PC-9 (cell line): ENCODE measurements at regions not wholly inside any gene's neighbourhood (a gene's known extent, or its start where the extent isn't known, plus 50 kb on each side); places are given as distances from the start of the nearest gene placed in this dataset.
"Not testable (repeated sequence)": the region's sequence is repeated elsewhere in the genome, so short reads cannot be mapped to it uniquely, and the experiment has no call there.

ENCODE experiments used
- BruUV-seq: library from RNA; stranded (reverse); fragments of 400-500 nt; replicated peaks from 2 replicates; lab custom pipeline; 2021; lab: Mats Ljungman, UMichigan
- CTCF ChIA-PET: fragments of 300-600 bp; sonication (Branson Sonifier 250); formaldehyde crosslinking; loops from one replicate; lab custom pipeline; 2022; ENCODE audit warnings: antibody characterized with exemption; lab: Charles Lee
- POLR2A ChIA-PET: fragments of 300-600 bp; sonication (Branson Sonifier 250); formaldehyde crosslinking; loops from one replicate; lab custom pipeline; 2022; ENCODE audit warnings: antibody characterized with exemption; ENCODE audit not compliant: unreplicated experiment; lab: Charles Lee
- DNase-seq, 2 experiments: peaks; one replicate each; pipeline versions ENCODE4 v3.0.0 to v3.0.0-alpha.2; 2015 to 2022; ENCODE audit warnings: mixed read lengths in 1 of 2
- H2AFZ ChIP-seq: fragments of 200-600 bp; sonication (generic); 2 replicates; pipeline ENCODE4 v1.8.1; 2017; ENCODE audit warnings: antibody characterized with exemption
- H3F3A ChIP-seq: fragments of 200-600 bp; sonication (generic); 2 replicates; pipeline ENCODE4 v1.8.1; 2017; ENCODE audit warnings: antibody characterized with exemption, mild to moderate bottlenecking, low read depth; ENCODE audit not compliant: insufficient read depth
- H3K27ac ChIP-seq: fragments of 200-600 bp; sonication (generic); 2 replicates; pipeline ENCODE4 v1.6.1; 2016; ENCODE audit warnings: mixed run types
- H3K27me3 ChIP-seq: fragments of 200-600 bp; sonication (generic); 2 replicates; pipeline ENCODE4 v1.6.1; 2016; ENCODE audit warnings: low read depth, mixed run types; ENCODE audit not compliant: insufficient read depth
- H3K36me3 ChIP-seq: fragments of 200-600 bp; sonication (generic); 2 replicates; pipeline ENCODE4 v1.6.1; 2016; ENCODE audit warnings: low read depth, mixed run types
- H3K4me1 ChIP-seq: fragments of 200-600 bp; sonication (generic); replicated peaks from 2 replicates; pipeline ENCODE4 v1.6.1; 2016; ENCODE audit warnings: mixed run types; ENCODE audit not compliant: insufficient read depth
- H3K4me2 ChIP-seq: fragments of 200-600 bp; sonication (generic); 2 replicates; pipeline ENCODE4 v1.6.1; 2017; ENCODE audit warnings: mixed run types
- H3K4me3 ChIP-seq: fragments of 200-600 bp; sonication (generic); 2 replicates; pipeline ENCODE4 v1.6.1; 2016; ENCODE audit warnings: mixed run types
- H3K79me2 ChIP-seq: fragments of 200-600 bp; sonication (generic); 2 replicates; pipeline ENCODE4 v1.6.1; 2017; ENCODE audit warnings: low read depth, mixed run types
- H3K9me2 ChIP-seq: fragments of 200-600 bp; sonication (generic); 2 replicates; pipeline ENCODE4 v1.8.1; 2017; ENCODE audit warnings: mild to moderate bottlenecking; ENCODE audit not compliant: insufficient read depth
- H3K9me3 ChIP-seq: fragments of 200-600 bp; sonication (generic); 2 replicates; pipeline ENCODE4 v1.8.1; 2016; ENCODE audit warnings: low read depth; ENCODE audit not compliant: insufficient read depth
- H4K20me1 ChIP-seq: fragments of 200-600 bp; sonication (generic); 2 replicates; pipeline ENCODE4 v1.8.1; 2017; ENCODE audit not compliant: insufficient read depth
- CTCF ChIP-seq: fragments of 200-600 bp; sonication (generic); conservative IDR thresholded peaks from 2 replicates; pipeline ENCODE4 v1.6.1; 2017; ENCODE audit warnings: mixed run types, antibody characterized with exemption, mild to moderate bottlenecking, moderate library complexity
- EZH2 ChIP-seq: fragments of 200-600 bp; sonication (generic); IDR thresholded peaks from 2 replicates; pipeline ENCODE4 v1.8.0; 2017; ENCODE audit warnings: antibody characterized with exemption, low read depth
- intact Hi-C: fragments of 100-400 bp; cut with micrococcal nuclease; formaldehyde crosslinking; loops from one replicate; pipeline ENCODE4 v1.10.0; 2022; ENCODE audit not compliant: unreplicated experiment

DNA sequence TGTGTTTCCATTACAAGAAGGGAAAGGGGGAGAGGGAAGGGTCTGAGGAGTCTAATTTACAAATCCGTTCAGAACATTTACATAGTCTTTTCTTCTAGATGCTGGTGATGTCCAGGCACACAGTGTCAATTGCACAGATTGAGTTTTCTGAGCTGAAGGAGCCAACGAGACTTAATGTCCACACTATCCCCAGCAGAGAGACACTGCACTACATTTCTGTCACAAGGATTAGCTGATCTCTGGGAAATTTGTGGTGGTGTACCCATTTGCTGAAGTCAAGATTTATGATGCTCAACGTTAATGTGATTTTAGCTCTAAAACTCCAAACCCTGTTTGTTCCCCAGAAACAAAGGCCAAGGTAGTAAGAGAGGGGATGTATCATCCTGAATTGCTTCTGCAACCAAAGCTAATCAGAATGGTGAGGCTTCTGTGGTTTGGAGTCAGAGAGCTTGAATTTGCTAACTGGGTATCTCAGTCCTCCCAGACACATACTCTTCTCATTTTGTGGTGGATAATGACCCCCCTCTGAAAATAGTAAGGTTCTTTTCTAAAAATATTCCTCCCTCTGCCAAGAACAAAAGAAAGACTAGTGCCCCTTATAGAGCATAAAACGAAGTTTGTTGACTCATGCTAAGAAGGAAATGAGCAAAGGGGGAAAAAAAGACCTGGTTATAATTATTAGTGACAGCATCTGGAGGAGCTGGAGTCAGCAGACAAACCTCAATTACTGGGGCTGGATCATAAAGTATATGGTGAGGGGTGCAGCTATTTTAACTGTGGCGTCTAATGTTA is 416.9 kb downstream of the PSAT1 start:
- Histone ChIP-seq H3K9me3 (no peaks in the 10 kb centered on the region), H2AFZ (no peak overlapping the region)

DNA sequence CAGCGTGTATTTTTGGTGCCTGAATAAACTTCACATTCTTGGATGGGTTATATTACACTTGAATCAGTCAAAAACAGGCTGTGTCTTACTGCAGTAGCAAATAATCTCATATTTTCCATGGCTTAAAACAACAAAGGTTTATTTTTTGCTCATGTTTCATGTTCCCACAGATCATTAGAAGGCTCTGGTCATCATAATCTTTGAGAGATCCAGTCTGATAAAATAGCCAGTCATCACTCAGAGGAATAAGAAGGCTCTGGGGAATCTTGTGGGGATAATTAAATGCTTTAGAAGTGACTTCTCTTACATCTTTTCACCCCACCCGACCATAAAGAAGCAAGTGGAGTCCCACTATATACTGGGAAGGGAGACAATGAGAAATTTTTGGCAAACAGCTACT is 417.7 kb downstream of the PSAT1 start:
- DNase-seq, result no peak
- ChIA-PET CTCF (no interaction called here), POLR2A (no interaction called here)
- Histone ChIP-seq H4K20me1 (no peaks in the 10 kb centered on the region), H3K36me3 (no peaks in the 10 kb centered on the region), H3K27me3 (0 out of 2 replicates have a peak, but pooled peaks cover 2% of the 10 kb centered on the region), H3K9me3 (no peaks in the 10 kb centered on the region), H3K27ac (no peak overlapping the region), H3K4me1 (no peaks in the 10 kb centered on the region), H3K4me2 (no peak overlapping the region), H3K4me3 (no peak overlapping the region), H3K79me2 (no peaks in the 10 kb centered on the region), H2AFZ (no peak overlapping the region), H3K9me2 (no peaks in the 10 kb centered on the region), H3F3A (no peaks in the 10 kb centered on the region)
- intact Hi-C loops, result no loop called here
- no peak for TF ChIP-seq EZH2
- no peak for TF ChIP-seq CTCF
- BruUV-seq, result no TSS peak

More for the DNA sequence above, 416.9 kb downstream of the PSAT1 start:
- no peak for DNase-seq
- ChIA-PET CTCF (no interaction called here), POLR2A (no interaction called here)
- Histone ChIP-seq H4K20me1 (no peaks in the 10 kb centered on the region), H3K4me1 (no peaks in the 10 kb centered on the region), H3K79me2 (no peaks in the 10 kb centered on the region), H3F3A (no peaks in the 10 kb centered on the region), H3K9me2 (no peaks in the 10 kb centered on the region), H3K4me2 (no peak overlapping the region), H3K4me3 (no peak overlapping the region), H3K27ac (no peak overlapping the region), H3K36me3 (no peaks in the 10 kb centered on the region), H3K27me3 (0 out of 2 replicates have a peak, but pooled peaks cover 2% of the 10 kb centered on the region)
- intact Hi-C loops, result no loop called here
- no peak for TF ChIP-seq CTCF
- no TSS peak for BruUV-seq

- H3K79me2 ChIP-seq, H3K4me2 ChIP-seq, H3K9me3 ChIP-seq, POLR2A ChIA-PET, CTCF ChIA-PET, H3K36me3 ChIP-seq, DNase-seq, H3K4me3 ChIP-seq, H3K27ac ChIP-seq, H3K9me2 ChIP-seq, H3F3A ChIP-seq, intact Hi-C loops, H3K4me1 ChIP-seq, H2AFZ ChIP-seq, H4K20me1 ChIP-seq, H3K27me3 ChIP-seq, BruUV-seq: not testable (repeated sequence)
Measured at GRCh38 chr9:78719029-78719428, 422.1 kb downstream of the PSAT1 start.

- H4K20me1 ChIP-seq, result no peaks in the 10 kb centered on the region
- no TSS peak for BruUV-seq
- no peaks in the 10 kb centered on the region for H3K9me3 ChIP-seq
- H3K27ac ChIP-seq, result no peak overlapping the region
- ChIA-PET POLR2A (no interaction called here), CTCF (no interaction called here)
- no peaks in the 10 kb centered on the region for H3K4me1 ChIP-seq
- H2AFZ ChIP-seq, result no peak overlapping the region
- H3K9me2 ChIP-seq, result no peaks in the 10 kb centered on the region; the same call in 1 of the 2 replicates
- H3K36me3 ChIP-seq, result no peaks in the 10 kb centered on the region
- TF ChIP-seq CTCF (no peak), EZH2 (no peak)
- intact Hi-C loops, result no loop called here
- no peaks in the 10 kb centered on the region for H3K79me2 ChIP-seq
- H3F3A ChIP-seq, result no peaks in the 10 kb centered on the region
- H3K4me3 ChIP-seq, result no peak overlapping the region
- DNase-seq, result no peak
- H3K27me3 ChIP-seq, result no peaks in the 10 kb centered on the region
- no peak overlapping the region for H3K4me2 ChIP-seq
Measured at GRCh38 chr9:78724896-78725295, 428.0 kb downstream of the PSAT1 start.
